ENCODE measurements at regions not wholly inside any gene's neighbourhood (a gene's known extent, or its start where the extent isn't known, plus 50 kb on each side); places are given as distances from the start of the nearest gene placed in this dataset.
"Not testable (repeated sequence)": the region's sequence is repeated elsewhere in the genome, so short reads cannot be mapped to it uniquely, and the experiment has no call there.

DNA sequence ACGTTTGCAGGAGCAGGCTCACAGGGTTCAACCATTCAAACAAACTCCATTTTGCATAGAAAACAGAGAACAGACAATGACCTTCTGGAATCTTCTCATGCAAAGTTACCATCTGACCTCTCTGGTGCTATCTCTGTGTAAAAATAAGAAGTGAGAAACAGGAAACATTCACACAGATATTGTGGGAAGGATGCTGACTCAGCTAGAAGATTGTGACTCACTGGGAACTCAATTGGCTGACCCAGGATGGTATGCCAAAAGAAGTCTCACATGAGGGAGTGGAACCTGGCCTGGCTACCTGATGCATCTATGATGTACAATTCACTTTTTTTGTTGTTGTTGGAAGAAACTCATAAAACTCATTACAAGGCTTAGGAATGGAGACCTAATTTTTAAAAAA is 61.1 kb upstream of the TBX18 start:
- Histone ChIP-seq H3K4me1 (ENCODE audit: insufficient read depth, low read length) (no peaks in the 10 kb centered on the region), H3K4me3 (ENCODE audit: low read length) (no peak overlapping the region), H3K36me3 (ENCODE audit: insufficient read depth, low read length) (no peaks in the 10 kb centered on the region), H3K27me3 (ENCODE audit: insufficient read depth, low read length, poor library complexity, severe bottlenecking) (no peaks in the 10 kb centered on the region), H3K9me3 (ENCODE audit: low read length) (no peaks in the 10 kb centered on the region), H3K27ac (ENCODE audit: low read depth, low read length) (no peak overlapping the region)
- Mint-ChIP-seq H3K4me3 (no peak overlapping the region), H3K27me3 (peaks cover 0 to 2% of the 10 kb centered on the region in 2 donors), H3K36me3 (peaks cover 0 to 2% (median 0%) of the 10 kb centered on the region in 3 donors), H3K27ac (no peak overlapping the region), H3K9me3 (peaks cover 0 to 9% (median 4%) of the 10 kb centered on the region in 5 donors), H3K4me1 (no peaks in the 10 kb centered on the region)
- ChIA-PET POLR2A (no interaction called here), CTCF (no interaction called here)
- DNase-seq, result no peak

DNA sequence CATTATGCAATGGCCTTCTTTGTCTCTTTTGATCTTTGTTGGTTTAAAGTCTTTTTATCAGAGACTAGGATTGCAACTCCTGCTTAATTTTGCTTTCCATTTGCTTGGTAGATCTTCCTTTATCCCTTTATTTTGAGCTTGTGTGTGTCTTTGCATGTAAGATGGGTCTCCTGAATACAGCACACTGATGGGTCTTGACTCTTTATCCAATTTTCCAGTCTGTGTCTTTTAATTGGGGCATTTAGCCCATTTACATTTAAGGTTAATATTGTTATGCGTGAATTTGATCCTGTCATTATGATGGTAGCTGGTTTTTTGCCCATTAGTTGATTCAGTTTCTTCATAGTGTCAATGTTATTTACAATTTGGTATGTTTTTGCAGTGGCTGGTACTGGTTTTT is 56.9 kb upstream of the TBX18 start:
- H3K4me1 Mint-ChIP-seq; H3K27ac ChIP-seq (ENCODE audit: low read depth, low read length); H3K4me3 ChIP-seq (ENCODE audit: low read length); H3K27me3 Mint-ChIP-seq; CTCF ChIA-PET; H3K36me3 Mint-ChIP-seq; H3K27ac Mint-ChIP-seq; H3K27me3 ChIP-seq (ENCODE audit: insufficient read depth, low read length, poor library complexity, severe bottlenecking); H3K4me3 Mint-ChIP-seq; H3K9me3 ChIP-seq (ENCODE audit: low read length); DNase-seq; POLR2A ChIA-PET; H3K9me3 Mint-ChIP-seq; H3K36me3 ChIP-seq (ENCODE audit: insufficient read depth, low read length); H3K4me1 ChIP-seq (ENCODE audit: insufficient read depth, low read length): not testable (repeated sequence)

DNA sequence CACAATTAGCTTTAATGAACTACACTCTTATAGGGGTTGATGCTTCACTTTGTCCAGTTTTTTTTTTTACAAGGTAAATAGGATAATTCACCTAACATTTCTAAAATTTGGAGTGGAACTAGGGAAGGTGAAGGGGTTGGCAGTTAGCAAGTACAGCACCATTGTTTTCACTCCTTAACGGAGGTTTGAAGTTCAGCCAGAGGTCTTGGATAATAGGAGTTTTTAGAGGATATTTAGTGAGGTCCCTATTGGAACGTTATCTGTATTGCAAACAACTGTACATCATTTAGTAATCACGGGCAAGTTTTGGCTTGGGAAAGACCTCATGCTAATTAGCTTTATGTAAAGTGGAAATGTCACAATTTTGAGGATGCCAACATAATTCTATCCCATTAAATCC is 52.3 kb upstream of the TBX18 start:
- no peaks in the 10 kb centered on the region for H3K36me3 ChIP-seq (ENCODE audit: insufficient read depth, low read length)
- Mint-ChIP-seq H3K9me3 (peaks cover 0 to 12% (median 4%) of the 10 kb centered on the region in 5 donors), H3K4me1 (no peaks in the 10 kb centered on the region), H3K27me3 (no peaks in the 10 kb centered on the region), H3K27ac (no peak overlapping the region), H3K36me3 (no peaks in the 10 kb centered on the region), H3K4me3 (no peak overlapping the region)
- POLR2A ChIA-PET, result no interaction called here
- H3K4me1 ChIP-seq (ENCODE audit: insufficient read depth, low read length), result no peaks in the 10 kb centered on the region
- CTCF ChIA-PET, result no interaction called here
- no peaks in the 10 kb centered on the region for H3K9me3 ChIP-seq (ENCODE audit: low read length)
- no peaks in the 10 kb centered on the region for H3K27me3 ChIP-seq (ENCODE audit: insufficient read depth, low read length, poor library complexity, severe bottlenecking)
- H3K4me3 ChIP-seq (ENCODE audit: low read length), result no peak overlapping the region
- DNase-seq, result no peak
- no peak overlapping the region for H3K27ac ChIP-seq (ENCODE audit: low read depth, low read length)

DNA sequence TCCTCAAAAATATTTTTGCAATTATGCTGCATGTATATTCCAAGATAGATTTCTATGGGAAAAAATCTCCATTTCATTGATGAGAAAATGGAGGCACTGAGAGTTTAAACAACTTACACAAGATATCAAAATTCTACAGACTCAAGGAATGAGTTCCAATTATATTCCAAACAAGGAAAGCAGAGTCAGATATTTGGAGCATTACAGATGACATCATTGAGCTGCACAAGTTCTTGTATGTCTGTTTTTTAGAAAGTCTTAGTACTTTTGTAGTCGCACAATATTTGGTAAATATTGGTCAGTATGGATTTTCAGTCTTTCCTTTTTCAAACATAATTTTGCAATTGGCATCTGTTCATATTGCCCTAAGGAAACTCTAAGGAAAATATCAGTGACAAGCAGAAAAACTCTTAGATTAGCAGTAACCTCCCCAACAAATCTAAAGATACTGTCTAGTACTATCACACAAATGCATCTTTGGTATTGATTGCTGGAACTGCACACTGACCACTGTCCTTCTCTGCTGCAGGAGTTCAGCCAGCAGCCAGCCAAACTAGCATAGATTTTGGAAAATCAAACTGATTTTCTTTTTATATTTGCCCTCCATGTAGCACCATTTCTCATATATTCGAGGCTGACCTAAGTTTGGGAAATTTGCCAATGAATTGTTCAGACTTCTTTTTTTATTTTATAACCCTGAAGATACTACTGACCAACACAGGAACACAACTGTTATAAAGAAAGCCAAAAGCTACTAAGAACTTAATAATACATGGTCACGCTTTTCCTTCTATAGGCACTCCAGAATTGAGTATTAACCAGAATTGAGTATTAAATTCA is 51.7 kb upstream of the TBX18 start:
- Histone ChIP-seq H3K4me1 (ENCODE audit: insufficient read depth, low read length) (no peaks in the 10 kb centered on the region), H3K36me3 (ENCODE audit: insufficient read depth, low read length) (no peaks in the 10 kb centered on the region), H3K4me3 (ENCODE audit: low read length) (no peak overlapping the region), H3K27me3 (ENCODE audit: insufficient read depth, low read length, poor library complexity, severe bottlenecking) (no peaks in the 10 kb centered on the region), H3K9me3 (ENCODE audit: low read length) (no peaks in the 10 kb centered on the region), H3K27ac (ENCODE audit: low read depth, low read length) (no peak overlapping the region)
- Mint-ChIP-seq H3K9me3 (peaks cover 0 to 13% (median 2%) of the 10 kb centered on the region in 5 donors), H3K36me3 (no peaks in the 10 kb centered on the region), H3K27ac (no peak overlapping the region), H3K27me3 (no peaks in the 10 kb centered on the region), H3K4me3 (no peak overlapping the region), H3K4me1 (no peaks in the 10 kb centered on the region)
- DNase-seq, result no peak
- ChIA-PET POLR2A (no interaction called here), CTCF (no interaction called here)

Measured in CD8-positive, alpha-beta memory T cell (primary cell).